Muscle layer of duodenum (tissue), 2 donors: ENCODE measurements at regions not wholly inside any gene's neighbourhood (a gene's known extent, or its start where the extent isn't known, plus 50 kb on each side); places are given as distances from the start of the nearest gene placed in this dataset.

Experiments
- H3K27ac ChIP-seq: one replicate; pipeline ENCODE4 v1.7.0; 2013; ENCODE audit warnings: mild to moderate bottlenecking, low read length
- H3K27me3 ChIP-seq: one replicate; pipeline ENCODE4 v1.7.0; 2013; ENCODE audit warnings: low read depth, mild to moderate bottlenecking, control low read depth, low read length
- H3K36me3 ChIP-seq, 2 donors: one replicate each; pipeline ENCODE4 v1.7.0; 2013; ENCODE audit warnings: low read length in 2 of 2, control low read depth in 1 of 2, mild to moderate bottlenecking in 1 of 2; ENCODE audit not compliant: insufficient read depth in 2 of 2, control insufficient read depth in 1 of 2
- H3K4me1 ChIP-seq, 2 donors: one replicate each; pipeline ENCODE4 v1.7.0; 2013; ENCODE audit warnings: low read length in 2 of 2, mild to moderate bottlenecking in 2 of 2, control low read depth in 1 of 2, moderate library complexity in 1 of 2; ENCODE audit not compliant: insufficient read depth in 2 of 2, control insufficient read depth in 1 of 2
- H3K4me3 ChIP-seq, 2 donors: one replicate each; pipeline ENCODE4 v1.7.0; 2013; ENCODE audit warnings: low read length in 2 of 2, low read depth in 1 of 2, mild to moderate bottlenecking in 1 of 2
- H3K9me3 ChIP-seq, 2 donors: one replicate each; pipeline ENCODE4 v1.7.0; 2013; ENCODE audit warnings: low read length in 2 of 2, control low read depth in 1 of 2, mild to moderate bottlenecking in 1 of 2; ENCODE audit not compliant: control insufficient read depth in 1 of 2
- donor health status: healthy.

DNA sequence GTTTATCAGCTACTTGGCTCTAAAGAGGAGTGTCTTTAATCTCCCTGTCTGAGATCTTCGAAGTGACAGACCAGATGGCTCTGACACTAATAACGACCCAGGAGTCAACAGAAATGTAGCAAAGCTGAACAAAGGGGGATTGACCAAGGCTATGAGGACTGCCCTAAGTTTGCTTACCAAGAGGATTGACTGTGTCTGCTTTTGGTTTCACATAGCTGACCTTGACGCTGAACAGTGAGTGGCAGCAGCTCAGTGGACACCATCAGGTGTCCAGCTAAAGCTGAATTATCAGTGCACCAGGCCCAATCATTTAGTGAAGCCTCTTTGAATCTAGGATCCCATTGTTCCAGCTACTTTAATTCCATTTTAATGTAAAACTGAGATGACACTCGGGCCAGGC, 262.6 kb downstream of the COX7C start:
- Histone ChIP-seq H3K4me1 (no peaks in the 10 kb centered on the region), H3K9me3 (no peaks in the 10 kb centered on the region), H3K36me3 (no peaks in the 10 kb centered on the region), H3K27me3 (no peaks in the 10 kb centered on the region), H3K27ac (no peak overlapping the region), H3K4me3 (no peak overlapping the region)

DNA sequence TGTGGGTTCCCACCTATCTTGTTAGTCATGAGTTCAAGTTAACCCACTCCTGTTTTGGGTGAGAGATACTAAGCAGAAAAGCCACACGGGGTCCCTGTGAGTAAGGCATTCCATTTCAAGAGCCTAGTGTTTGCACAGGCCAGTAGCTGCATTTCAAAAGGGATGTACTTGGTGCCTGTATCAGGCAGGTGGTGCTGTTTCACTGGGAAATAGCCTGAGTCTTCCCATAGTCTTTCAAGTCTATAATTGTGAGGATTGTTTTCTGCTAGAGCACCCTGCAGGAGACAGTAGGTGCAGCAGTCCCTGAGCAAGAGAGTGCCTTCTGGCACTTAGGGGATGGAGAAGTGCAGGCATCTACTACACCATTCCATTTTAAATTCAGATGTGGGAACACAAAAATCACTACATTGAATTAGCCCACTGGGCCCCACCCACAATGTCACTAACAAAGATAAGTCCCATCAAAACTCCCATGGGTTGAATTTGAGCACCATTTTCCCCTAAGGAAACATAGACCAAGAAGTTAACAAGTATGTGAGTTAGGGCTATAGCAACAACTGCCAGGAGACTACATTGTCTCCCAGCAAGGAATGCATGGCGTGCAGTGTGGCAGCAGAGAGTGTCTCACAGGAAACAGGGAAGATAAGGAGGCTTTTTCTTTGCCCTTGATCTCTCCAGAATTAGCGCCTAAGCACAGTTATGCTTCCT, 263.2 kb downstream of the COX7C start:
- H3K4me3 ChIP-seq: no peak overlapping the region
- H3K9me3 ChIP-seq: no peaks in the 10 kb centered on the region
- H3K27me3 ChIP-seq: no peaks in the 10 kb centered on the region
- H3K4me1 ChIP-seq: no peaks in the 10 kb centered on the region
- H3K27ac ChIP-seq: no peak overlapping the region
- no peaks in the 10 kb centered on the region for H3K36me3 ChIP-seq

DNA sequence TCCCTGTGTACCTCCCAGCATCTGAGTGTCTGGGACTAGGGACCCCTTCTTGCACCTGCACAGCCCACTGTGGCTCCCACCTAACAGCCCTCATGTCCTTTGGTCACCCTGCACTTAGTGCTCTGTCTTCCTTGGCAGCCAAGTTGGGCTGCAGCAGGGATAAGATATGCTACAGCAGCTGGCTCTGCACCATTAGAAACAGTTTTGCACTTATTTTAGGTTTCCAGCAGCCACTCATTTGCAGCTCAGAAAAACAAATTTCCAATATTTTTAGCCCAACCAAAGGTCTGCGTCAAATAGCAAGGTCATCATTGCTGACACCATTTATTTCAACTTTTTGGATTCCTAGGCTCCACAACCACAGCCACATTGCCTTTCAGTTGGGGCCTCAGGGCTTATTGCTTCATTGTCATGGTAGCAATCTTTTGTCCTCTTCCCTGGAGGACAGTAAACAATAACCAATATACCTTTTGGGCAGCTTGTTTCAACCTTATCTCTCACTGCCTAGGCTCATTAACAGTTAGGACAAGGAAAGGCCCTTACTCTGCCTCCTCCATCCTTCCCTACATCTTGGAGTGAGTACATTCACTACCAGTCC, 263.9 kb downstream of the COX7C start:
- H3K9me3 ChIP-seq: no peaks in the 10 kb centered on the region
- H3K36me3 ChIP-seq: no peaks in the 10 kb centered on the region
- H3K27ac ChIP-seq: no peak overlapping the region
- H3K4me3 ChIP-seq: no peak overlapping the region
- H3K27me3 ChIP-seq: no peaks in the 10 kb centered on the region
- H3K4me1 ChIP-seq: no peaks in the 10 kb centered on the region

DNA sequence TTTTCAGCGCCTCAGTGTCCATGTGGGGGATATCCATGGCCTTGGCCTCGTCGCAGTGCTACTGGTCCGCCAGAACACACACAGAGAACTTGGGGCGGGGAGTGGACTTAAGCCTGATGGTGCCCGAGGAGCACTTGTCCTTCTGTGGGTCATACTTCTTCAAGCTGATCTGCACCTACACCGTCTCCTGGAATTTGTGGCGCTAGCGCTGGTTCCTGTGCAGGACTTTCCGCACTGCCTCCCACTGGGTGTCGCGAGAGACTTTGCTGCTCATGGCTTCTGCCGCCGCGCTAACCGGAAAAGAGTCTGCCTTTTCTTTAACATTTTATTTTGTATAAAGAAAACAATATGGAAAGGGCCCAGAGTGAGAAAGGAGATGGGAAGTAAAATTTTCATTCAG, 266.9 kb downstream of the COX7C start:
- H3K36me3 ChIP-seq: no peaks in the 10 kb centered on the region
- no peak overlapping the region for H3K4me3 ChIP-seq
- no peaks in the 10 kb centered on the region for H3K27me3 ChIP-seq
- no peak overlapping the region for H3K27ac ChIP-seq
- H3K4me1 ChIP-seq: no peaks in the 10 kb centered on the region
- H3K9me3 ChIP-seq: no peaks in the 10 kb centered on the region

DNA sequence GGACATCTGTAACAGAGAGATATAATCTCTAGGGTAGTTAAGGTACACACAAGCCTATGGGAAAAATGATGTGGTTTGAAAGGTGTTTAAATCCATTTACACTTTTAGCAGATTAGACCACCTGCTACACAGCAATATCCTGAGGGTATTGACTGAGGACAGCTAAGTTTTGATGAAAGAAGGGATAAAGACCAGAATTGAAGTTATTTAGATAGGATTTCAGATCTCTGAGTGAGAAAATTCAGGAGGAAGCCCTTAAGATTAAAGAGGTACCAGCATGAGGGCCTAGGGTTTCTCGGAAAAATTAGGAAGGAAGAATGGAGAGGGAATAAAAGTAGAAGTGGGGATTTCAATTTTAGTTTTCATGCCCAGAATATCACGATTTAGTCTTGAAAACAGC, 267.3 kb downstream of the COX7C start:
- Histone ChIP-seq H3K36me3 (no peaks in the 10 kb centered on the region), H3K4me1 (no peaks in the 10 kb centered on the region), H3K27me3 (no peaks in the 10 kb centered on the region), H3K4me3 (no peak overlapping the region), H3K9me3 (no peaks in the 10 kb centered on the region), H3K27ac (no peak overlapping the region)

DNA sequence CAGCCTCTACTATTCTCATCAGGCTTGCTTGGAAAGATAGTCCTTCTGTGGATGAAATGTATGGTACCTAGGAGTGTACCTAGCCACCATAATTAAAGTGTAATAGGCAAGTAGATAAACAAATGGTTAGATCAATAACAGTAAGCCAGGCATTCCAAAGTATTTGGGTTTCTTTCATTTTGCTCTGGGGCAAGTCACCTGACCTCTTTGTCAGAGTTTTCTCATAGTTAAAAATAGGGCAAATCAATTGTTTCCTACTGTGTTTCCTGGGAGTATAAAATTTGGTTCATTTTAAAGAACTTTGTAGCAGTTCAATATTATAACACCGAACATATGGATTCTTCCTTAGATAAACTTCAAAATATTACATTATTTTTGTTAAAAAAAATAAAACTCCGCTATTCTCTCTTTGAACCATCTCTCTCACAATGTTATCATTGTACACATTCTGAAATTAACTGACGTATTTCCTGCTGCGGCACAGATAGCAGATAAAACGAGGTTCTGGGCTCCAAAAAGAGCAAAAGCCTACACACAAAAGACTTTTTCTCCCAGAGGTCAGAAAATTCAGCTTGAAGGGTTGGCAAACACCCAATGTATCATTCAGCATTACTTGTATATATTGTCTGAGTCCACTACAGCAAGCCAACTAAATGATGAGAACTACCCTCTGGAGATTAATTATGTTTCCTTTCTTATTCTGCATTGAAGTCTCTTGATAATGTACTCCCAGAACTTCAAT, 267.9 kb downstream of the COX7C start:
- Histone ChIP-seq H3K27ac (no peak overlapping the region), H3K9me3 (no peaks in the 10 kb centered on the region), H3K27me3 (no peaks in the 10 kb centered on the region), H3K36me3 (no peaks in the 10 kb centered on the region), H3K4me3 (no peak overlapping the region), H3K4me1 (no peaks in the 10 kb centered on the region)

DNA sequence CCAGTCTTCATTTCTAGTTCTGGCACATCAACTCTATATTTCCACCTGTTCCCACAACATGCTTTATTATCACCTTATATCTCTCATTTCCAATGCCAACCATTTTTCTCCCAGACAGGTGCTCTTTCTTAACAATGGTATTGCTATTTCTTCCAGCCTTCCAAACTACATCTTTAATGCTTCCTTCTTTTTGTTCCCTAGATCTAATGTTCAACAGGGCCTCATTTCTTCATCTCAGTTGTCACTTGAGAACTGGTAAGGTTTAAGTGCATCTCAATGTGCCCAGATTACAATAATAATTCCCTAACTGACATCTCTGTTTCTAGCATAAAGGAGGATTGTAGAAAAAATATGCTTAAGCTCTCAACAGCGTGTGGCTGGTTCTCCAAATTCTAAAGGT, 272.6 kb downstream of the COX7C start:
- Histone ChIP-seq H3K36me3 (no peaks in the 10 kb centered on the region), H3K4me3 (no peak overlapping the region), H3K27me3 (no peaks in the 10 kb centered on the region), H3K4me1 (no peaks in the 10 kb centered on the region), H3K27ac (no peak overlapping the region), H3K9me3 (no peaks in the 10 kb centered on the region)

DNA sequence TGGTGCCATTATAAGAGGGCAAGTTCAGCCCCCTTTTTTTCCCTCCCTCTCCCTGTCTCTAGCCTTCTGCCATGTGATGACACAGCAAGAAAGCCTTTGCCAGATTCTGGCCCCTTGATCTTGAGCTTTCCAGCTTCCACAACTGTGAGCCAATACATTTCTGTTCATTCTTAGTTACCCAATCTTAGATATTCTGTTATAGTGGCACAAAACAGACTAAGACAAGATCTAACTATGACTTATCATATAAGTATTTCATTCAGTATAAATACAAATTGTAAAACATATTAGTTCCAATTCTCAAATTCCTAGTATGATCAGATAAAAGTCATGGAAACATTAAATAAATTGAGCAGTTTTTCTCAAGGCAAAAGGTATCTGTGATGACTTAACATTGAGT, 276.3 kb downstream of the COX7C start:
- Histone ChIP-seq H3K4me1 (no peaks in the 10 kb centered on the region), H3K27me3 (no peaks in the 10 kb centered on the region), H3K27ac (no peak overlapping the region), H3K36me3 (no peaks in the 10 kb centered on the region), H3K9me3 (no peaks in the 10 kb centered on the region), H3K4me3 (no peak overlapping the region)

DNA sequence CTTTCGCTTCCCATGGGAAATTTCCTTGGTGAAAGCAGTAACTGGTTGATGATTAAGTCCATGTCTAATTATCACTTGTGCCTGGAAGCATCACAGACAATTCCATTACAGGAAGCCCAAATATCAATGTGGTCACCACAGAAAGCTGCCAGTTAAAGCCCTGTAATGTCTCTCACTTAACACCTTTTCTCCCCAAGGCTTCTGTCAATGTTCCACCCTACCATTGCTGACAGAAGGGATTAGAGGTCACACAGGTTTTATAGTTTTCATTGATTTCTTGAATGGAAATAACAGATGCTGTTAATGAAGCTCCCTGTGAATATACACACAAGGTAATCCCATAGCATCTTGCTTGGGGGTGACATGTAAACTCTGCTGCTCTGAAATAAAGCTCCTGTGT, 279.2 kb downstream of the COX7C start:
- no peak overlapping the region for H3K27ac ChIP-seq
- no peaks in the 10 kb centered on the region for H3K27me3 ChIP-seq
- H3K4me1 ChIP-seq: no peaks in the 10 kb centered on the region
- H3K9me3 ChIP-seq: no peaks in the 10 kb centered on the region
- H3K4me3 ChIP-seq: no peak overlapping the region
- H3K36me3 ChIP-seq: no peaks in the 10 kb centered on the region

DNA sequence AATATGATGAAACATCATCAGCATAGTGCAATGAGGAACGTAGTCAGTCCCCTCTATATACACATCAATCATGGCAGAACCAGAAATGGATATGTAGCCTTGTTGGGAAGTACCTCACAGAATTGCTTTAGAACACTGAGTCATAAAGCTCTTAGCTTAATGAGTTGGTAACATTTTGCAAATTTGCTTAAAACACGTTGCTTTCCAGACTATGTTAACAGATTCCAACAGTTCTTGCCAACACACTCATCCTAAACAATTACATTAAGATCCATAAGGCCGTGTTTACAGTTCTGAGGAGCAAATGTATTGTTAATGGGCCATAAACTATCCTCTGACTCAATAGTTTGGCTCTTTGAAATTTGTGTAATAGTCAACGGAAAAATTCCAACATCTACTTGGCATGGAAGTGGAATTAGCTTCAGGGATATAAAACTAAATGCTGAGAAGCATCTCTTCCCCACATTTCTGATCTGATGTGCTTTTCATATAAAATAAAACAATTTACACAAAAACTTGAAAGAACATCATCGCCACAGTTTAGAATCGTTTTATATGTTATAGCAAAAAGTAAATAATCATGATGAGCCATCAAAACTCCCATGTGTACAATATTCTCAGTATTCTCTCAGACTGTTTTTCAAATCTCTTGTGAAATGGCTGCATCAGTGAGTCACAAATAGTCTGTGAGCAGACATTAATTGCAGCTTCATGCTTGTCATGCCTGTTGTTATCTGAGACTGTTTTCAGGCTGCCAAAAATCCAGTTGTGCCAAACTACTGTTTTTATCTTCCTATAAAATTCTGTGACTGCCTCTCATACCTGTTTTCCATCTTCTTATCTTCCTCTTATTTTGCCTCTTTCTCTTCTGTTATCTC, 291.9 kb downstream of the COX7C start:
- Histone ChIP-seq H3K4me3 (no peak overlapping the region), H3K36me3 (no peaks in the 10 kb centered on the region), H3K4me1 (no peaks in the 10 kb centered on the region), H3K27me3 (no peaks in the 10 kb centered on the region), H3K9me3 (no peaks in the 10 kb centered on the region), H3K27ac (no peak overlapping the region)

DNA sequence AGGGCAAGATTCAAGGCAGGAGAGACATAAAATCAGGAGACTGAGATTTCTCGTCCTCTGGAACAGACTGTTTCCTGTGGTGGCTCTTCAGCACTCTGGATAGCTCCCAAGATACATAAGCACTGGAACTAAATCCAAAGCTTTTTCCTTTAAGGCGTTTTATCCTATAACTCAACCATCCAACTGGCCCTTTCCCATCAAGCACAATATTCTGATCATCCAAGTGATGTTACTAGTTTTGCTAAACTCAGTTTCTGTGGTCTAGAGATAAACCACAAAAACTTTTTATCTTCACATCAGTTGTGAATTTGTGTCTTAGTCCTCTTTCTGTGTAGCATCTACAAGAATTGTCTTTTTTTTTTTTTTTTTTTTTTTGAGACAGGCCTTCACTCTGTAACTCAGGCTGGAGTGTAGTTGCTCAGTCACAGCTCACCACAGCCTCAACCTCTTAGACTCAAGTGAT, 299.4 kb downstream of the COX7C start:
- H3K4me1 ChIP-seq: no peaks in the 10 kb centered on the region
- H3K9me3 ChIP-seq: no peaks in the 10 kb centered on the region
- no peaks in the 10 kb centered on the region for H3K36me3 ChIP-seq
- no peaks in the 10 kb centered on the region for H3K27me3 ChIP-seq
- H3K27ac ChIP-seq: no peak overlapping the region
- H3K4me3 ChIP-seq: no peak overlapping the region
